Activated CD4-positive, alpha-beta T cell treated with anti-CD3 and anti-CD28 coated beads, Interleukin-10, Interleukin-2, amounts not matched to agents 100 ng/mL and 50 ng/mL, durations not matched to agents 16 hours and 8 hours (primary cell): ENCODE measurements at regions not wholly inside any gene's neighbourhood (a gene's known extent, or its start where the extent isn't known, plus 50 kb on each side); places are given as distances from the start of the nearest gene placed in this dataset.

Source experiments
- DNase-seq: peaks from one replicate; pipeline ENCODE4 v3.0.0-alpha.2; 2020

DNA sequence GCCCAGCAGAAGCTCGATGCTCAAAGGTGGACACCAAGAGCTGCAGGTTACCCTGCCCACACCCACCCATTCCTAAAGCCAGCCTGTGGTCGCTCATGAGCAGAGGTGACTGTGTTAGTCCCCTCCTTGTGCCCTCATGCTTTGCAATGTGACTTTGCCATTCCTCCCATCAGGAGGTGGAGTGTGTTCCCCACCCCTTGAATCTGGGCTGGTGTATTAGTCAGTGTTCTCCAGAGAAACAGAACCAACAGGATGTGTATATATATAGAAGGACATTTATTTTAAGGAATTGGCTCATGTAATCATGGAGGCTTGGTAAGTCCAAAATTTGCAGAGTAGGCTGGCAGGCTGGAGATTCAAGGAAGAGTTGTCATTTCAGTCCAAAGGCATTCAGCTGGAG lies 54.4 kb upstream of the RNF24 start:
- DNase-seq = no peak

DNA sequence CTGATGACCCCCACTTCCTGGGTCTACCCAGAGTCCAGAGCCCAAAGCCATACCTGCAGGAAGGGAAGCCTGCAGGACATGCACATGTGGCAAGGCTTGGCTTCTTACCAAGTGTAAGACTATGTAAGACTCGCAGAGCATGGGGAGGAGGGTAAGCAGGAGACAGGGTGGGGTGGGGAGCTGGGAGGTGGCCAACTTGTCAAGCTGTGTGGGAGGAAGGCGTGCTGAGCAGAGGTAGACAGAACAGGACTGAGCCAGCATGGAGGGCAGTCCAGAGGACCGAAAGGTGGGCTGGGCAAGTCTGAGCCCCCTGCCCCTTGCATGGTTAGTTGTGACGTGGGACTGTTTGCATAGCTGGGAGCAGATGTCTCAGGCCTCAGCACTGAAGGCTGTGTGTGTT lies 53.4 kb upstream of the RNF24 start:
- no peak for DNase-seq

DNA sequence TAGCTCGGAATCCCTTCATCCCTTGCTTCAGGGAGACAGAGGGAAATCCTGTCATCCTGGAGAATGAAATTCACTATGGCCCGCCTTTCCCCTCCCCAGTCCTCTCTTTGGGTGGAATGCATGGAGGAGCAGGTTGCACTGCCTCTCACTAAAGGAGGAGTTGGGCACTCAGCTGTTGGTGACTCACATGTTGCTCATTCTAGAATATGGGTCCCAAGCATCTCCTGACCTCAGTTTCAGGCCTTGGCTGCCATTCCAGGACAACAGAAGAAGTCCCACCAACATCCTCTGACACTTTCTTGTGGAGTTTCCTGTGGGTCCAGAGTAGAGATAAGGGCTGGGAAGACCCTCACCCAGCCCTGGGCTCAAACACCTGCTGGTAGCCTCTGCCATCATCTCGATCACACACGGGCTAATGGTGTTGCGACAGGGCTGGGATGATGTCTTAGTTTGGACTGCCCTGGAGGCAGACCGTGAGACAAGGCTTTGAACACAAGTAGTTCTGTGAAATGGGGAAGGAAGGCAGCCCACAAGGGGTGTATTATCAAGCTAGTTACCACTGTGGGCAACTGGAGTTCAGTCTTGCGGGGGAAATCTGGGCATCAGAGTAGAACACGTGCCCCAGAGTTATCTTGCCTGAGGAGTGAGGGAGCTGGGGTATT lies 52.4 kb upstream of the RNF24 start:
- no peak for DNase-seq

- no peak for DNase-seq
Measured at GRCh38 chr20:4066551-4066950, 51.2 kb upstream of the RNF24 start.

GRCh38 chr20:4065391-4065844 lies 50.1 kb upstream of the RNF24 start:
- DNase-seq = no peak
